Endodermal cell (in vitro differentiated cells): ENCODE measurements at regions not wholly inside any gene's neighbourhood (a gene's known extent, or its start where the extent isn't known, plus 50 kb on each side); places are given as distances from the start of the nearest gene placed in this dataset.

Experiments used
- DNase-seq: peaks from one replicate; pipeline ENCODE4 v3.0.0-alpha.2; 2017
- H3K27ac ChIP-seq: 2 replicates; pipeline ENCODE4 v1.5.1; 2013; ENCODE audit warnings: mild to moderate bottlenecking, low read depth, low read length, moderate library complexity
- H3K27me3 ChIP-seq: 2 replicates; pipeline ENCODE4 v1.6.1; 2013; ENCODE audit warnings: mild to moderate bottlenecking, low read length, moderate library complexity; ENCODE audit not compliant: insufficient read depth, control insufficient read depth, poor library complexity, severe bottlenecking
- H3K36me3 ChIP-seq: 2 replicates; pipeline ENCODE4 v1.7.0; 2013; ENCODE audit warnings: mild to moderate bottlenecking, low read length, moderate library complexity; ENCODE audit not compliant: control insufficient read depth, insufficient read depth
- H3K4me1 ChIP-seq: one replicate; pipeline ENCODE4 v1.7.0; 2013; ENCODE audit warnings: low read length; ENCODE audit not compliant: control insufficient read depth, insufficient read depth
- H3K4me3 ChIP-seq: 2 replicates; pipeline ENCODE4 v1.5.1; 2013; ENCODE audit warnings: mild to moderate bottlenecking, low read length, moderate library complexity
- H3K9ac ChIP-seq: 2 replicates; pipeline ENCODE4 v1.6.1; 2013; ENCODE audit warnings: mild to moderate bottlenecking, low read length, moderate library complexity; ENCODE audit not compliant: poor library complexity, severe bottlenecking; ENCODE audit errors: extremely low read depth
- H3K9me3 ChIP-seq: 2 replicates; pipeline ENCODE4 v1.6.1; 2013; ENCODE audit warnings: mild to moderate bottlenecking, low read length, moderate library complexity; ENCODE audit not compliant: control insufficient read depth
- H3K27ac Mint-ChIP-seq: 2 replicates; pipeline ENCODE4 v1.8.0; 2020; ENCODE audit warnings: mixed read lengths
- H3K27me3 Mint-ChIP-seq: 2 replicates; pipeline ENCODE4 v1.8.0; 2021; ENCODE audit warnings: mild to moderate bottlenecking, mixed read lengths; ENCODE audit not compliant: insufficient read depth
- H3K36me3 Mint-ChIP-seq: 2 replicates; pipeline ENCODE4 v1.8.0; 2020; ENCODE audit warnings: low read depth, mixed read lengths
- H3K4me1 Mint-ChIP-seq: 2 replicates; pipeline ENCODE4 v1.8.0; 2020; ENCODE audit warnings: mixed read lengths
- H3K4me3 Mint-ChIP-seq: 2 replicates; pipeline ENCODE4 v1.8.0; 2020; ENCODE audit warnings: mild to moderate bottlenecking, moderate library complexity, mixed read lengths
- H3K9me3 Mint-ChIP-seq: 2 replicates; pipeline ENCODE4 v1.8.0; 2020; ENCODE audit warnings: mild to moderate bottlenecking, mixed read lengths
- CTCF ChIP-seq: fragments of 200-600 bp; sonication (generic); conservative IDR thresholded peaks from 2 replicates; pipeline ENCODE4 v1.5.0; 2021; ENCODE audit warnings: antibody characterized with exemption, mild to moderate bottlenecking
- WGBS, 2 experiments: methylation state at CpG; one replicate each; pipeline versions ENCODE4 v1.1.5 to v1.1.7; 2013; ENCODE audit warnings: missing lambda C conversion rate in 2 of 2, mixed read lengths in 1 of 2; ENCODE audit not compliant: insufficient coverage in 1 of 2, insufficient read length in 1 of 2; 5-methylcytosine and 5-hydroxymethylcytosine counted together

GRCh38 chr5:101580591-101580990, 677.5 kb upstream of the ST8SIA4 start:
- H3K4me1 Mint-ChIP-seq = no peaks in the 10 kb centered on the region
- Histone ChIP-seq H3K27ac (no peak overlapping the region), H3K9me3 (no peaks in the 10 kb centered on the region), H3K36me3 (no peaks in the 10 kb centered on the region), H3K4me3 (no peak overlapping the region), H3K9ac (no peak overlapping the region), H3K27me3 (no peaks in the 10 kb centered on the region), H3K4me1 (no peaks in the 10 kb centered on the region)
- WGBS, 2 experiments = 99 to 100% methylated on average over 1 to 2 of the region's 3 CpGs
- no peaks in the 10 kb centered on the region for H3K36me3 Mint-ChIP-seq
- TF ChIP-seq CTCF = no peak
- no peaks in the 10 kb centered on the region for H3K9me3 Mint-ChIP-seq
- no peaks in the 10 kb centered on the region for H3K27me3 Mint-ChIP-seq
- H3K27ac Mint-ChIP-seq = no peak overlapping the region
- no peak for DNase-seq
- no peak overlapping the region for H3K4me3 Mint-ChIP-seq

- WGBS, 2 experiments = 94 to 95% methylated on average over 3 of the region's 3 CpGs
- Histone ChIP-seq H3K27ac (no peak overlapping the region), H3K4me3 (no peak overlapping the region), H3K36me3 (no peaks in the 10 kb centered on the region), H3K9ac (no peak overlapping the region), H3K4me1 (peaks cover 6% of the 10 kb centered on the region), H3K27me3 (no peaks in the 10 kb centered on the region), H3K9me3 (peaks cover 5% of the 10 kb centered on the region)
- Mint-ChIP-seq H3K4me1 (peaks cover 13% of the 10 kb centered on the region), H3K4me3 (no peak overlapping the region), H3K9me3 (peaks cover 1% of the 10 kb centered on the region), H3K27ac (no peak overlapping the region), H3K36me3 (peaks cover 2% of the 10 kb centered on the region), H3K27me3 (peaks cover 7% of the 10 kb centered on the region)
- no peak for DNase-seq
- no peak for TF ChIP-seq CTCF
Measured at GRCh38 chr5:101574017-101574416, 670.9 kb upstream of the ST8SIA4 start.

GRCh38 chr5:101561018-101561417, 657.9 kb upstream of the ST8SIA4 start:
- no peak overlapping the region for H3K27ac Mint-ChIP-seq
- Histone ChIP-seq H3K9me3 (peaks cover 8% of the 10 kb centered on the region), H3K36me3 (no peaks in the 10 kb centered on the region), H3K27me3 (no peaks in the 10 kb centered on the region), H3K27ac (no peak overlapping the region), H3K4me1 (no peaks in the 10 kb centered on the region), H3K9ac (no peak overlapping the region), H3K4me3 (no peak overlapping the region)
- no peaks in the 10 kb centered on the region for H3K36me3 Mint-ChIP-seq
- no peak overlapping the region for H3K4me3 Mint-ChIP-seq
- H3K9me3 Mint-ChIP-seq = peaks cover 12% of the 10 kb centered on the region
- 91 to 100% methylated on average over 2 to 3 of the region's 3 CpGs for WGBS, 2 experiments
- no peak for DNase-seq
- peaks cover 8% of the 10 kb centered on the region for H3K27me3 Mint-ChIP-seq
- peaks cover 13% of the 10 kb centered on the region for H3K4me1 Mint-ChIP-seq
- no peak for TF ChIP-seq CTCF
